Activated T-cell treated with anti-CD3 and anti-CD28 coated beads, Interleukin-2, amount 50 U/mL, for 72 hours (primary cell): ENCODE measurements at regions not wholly inside any gene's neighbourhood (a gene's known extent, or its start where the extent isn't known, plus 50 kb on each side); places are given as distances from the start of the nearest gene placed in this dataset.

Experiments used
- ATAC-seq, 2 donors: fragments of 150-1000 bp; cut with Tn5 transposase; replicated peaks in 1 of 2; 2 replicates each; pipeline ENCODE4 v1.10.0; 2021; ENCODE audit warnings: moderate library complexity in 2 of 2, mild to moderate bottlenecking in 1 of 2
- DNase-seq, 2 donors: peaks; one replicate each; pipeline ENCODE4 v3.0.0; 2021 to 2022; ENCODE audit warnings: mixed read lengths in 1 of 2
- H3K27ac Mint-ChIP-seq: one replicate; pipeline ENCODE4 v1.8.0; 2022; ENCODE audit warnings: mild to moderate bottlenecking, moderate library complexity, mixed read lengths
- H3K27me3 Mint-ChIP-seq: one replicate; pipeline ENCODE4 v1.8.0; 2022; ENCODE audit warnings: low read depth, mixed read lengths
- H3K36me3 Mint-ChIP-seq, 2 donors: one replicate each; pipeline ENCODE4 v1.8.0; 2022; ENCODE audit warnings: mixed read lengths in 2 of 2, mild to moderate bottlenecking in 1 of 2; ENCODE audit not compliant: insufficient read depth in 2 of 2
- H3K4me1 Mint-ChIP-seq: one replicate; pipeline ENCODE4 v1.8.0; 2022; ENCODE audit warnings: low read depth, mixed read lengths
- H3K4me3 Mint-ChIP-seq, 2 donors: one replicate each; pipeline ENCODE4 v1.8.0; 2022; ENCODE audit warnings: mild to moderate bottlenecking in 2 of 2, mixed read lengths in 2 of 2, moderate library complexity in 2 of 2
- H3K9me3 Mint-ChIP-seq, 2 donors: one replicate each; pipeline ENCODE4 v1.8.0; 2022; ENCODE audit warnings: mixed read lengths in 2 of 2

GRCh38 chr12:74963304-74963703, 246.3 kb downstream of the KCNC2 start:
- ATAC-seq, result no peak
- Mint-ChIP-seq H3K27me3 (no peaks in the 10 kb centered on the region), H3K27ac (no peak overlapping the region), H3K4me3 (no peak overlapping the region), H3K36me3 (peaks cover 0 to 1% of the 10 kb centered on the region in 2 donors), H3K4me1 (no peaks in the 10 kb centered on the region), H3K9me3 (peaks cover 0 to 2% of the 10 kb centered on the region in 2 donors)
- no peak for DNase-seq

DNA sequence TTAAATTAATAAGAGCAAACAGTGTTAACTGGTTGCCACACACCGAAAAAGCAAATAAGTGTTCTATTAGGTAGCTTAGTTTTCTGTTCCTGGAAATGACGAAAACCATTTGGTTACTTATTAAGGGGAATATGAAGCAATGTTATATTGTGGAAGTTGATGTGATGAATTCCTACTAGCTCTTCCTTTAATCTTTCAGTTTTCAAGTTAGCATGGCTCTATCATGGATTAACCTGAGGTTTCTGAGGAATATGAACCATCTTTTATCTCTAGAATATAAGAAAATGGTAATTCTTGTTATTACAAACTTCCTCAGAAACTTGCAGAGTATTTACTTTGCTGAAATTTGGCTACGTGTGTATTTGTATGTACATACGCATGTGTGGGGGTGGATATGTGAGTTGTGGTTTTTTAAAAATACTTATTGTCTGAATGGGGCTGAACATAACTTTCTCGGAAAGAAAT, 245.7 kb downstream of the KCNC2 start:
- DNase-seq (no peak), ATAC-seq (no peak)
- Mint-ChIP-seq H3K4me3 (no peak overlapping the region), H3K4me1 (no peaks in the 10 kb centered on the region), H3K27me3 (no peaks in the 10 kb centered on the region), H3K27ac (no peak overlapping the region), H3K36me3 (peaks cover 0 to 1% of the 10 kb centered on the region in 2 donors), H3K9me3 (peaks cover 0 to 2% of the 10 kb centered on the region in 2 donors)

GRCh38 chr12:74964390-74964789, 245.2 kb downstream of the KCNC2 start:
- H3K27me3 Mint-ChIP-seq, result no peaks in the 10 kb centered on the region
- ATAC-seq (no peak), DNase-seq (no peak)
- H3K9me3 Mint-ChIP-seq, result peaks cover 0 to 2% of the 10 kb centered on the region in 2 donors
- H3K27ac Mint-ChIP-seq, result no peak overlapping the region
- H3K4me1 Mint-ChIP-seq, result no peaks in the 10 kb centered on the region
- H3K36me3 Mint-ChIP-seq, result peaks cover 0 to 1% of the 10 kb centered on the region in 2 donors
- no peak overlapping the region for H3K4me3 Mint-ChIP-seq

- DNase-seq, result no peak
- Mint-ChIP-seq H3K27me3 (no peaks in the 10 kb centered on the region), H3K4me3 (no peak overlapping the region), H3K9me3 (peaks cover 0 to 5% of the 10 kb centered on the region in 2 donors), H3K4me1 (no peaks in the 10 kb centered on the region), H3K36me3 (peaks cover 0 to 1% of the 10 kb centered on the region in 2 donors), H3K27ac (no peak overlapping the region)
- no peak for ATAC-seq
Measured at GRCh38 chr12:74971201-74971600, 238.4 kb downstream of the KCNC2 start.

GRCh38 chr12:74977832-74978481, 231.7 kb downstream of the KCNC2 start:
- Mint-ChIP-seq H3K36me3 (no peaks in the 10 kb centered on the region), H3K27me3 (no peaks in the 10 kb centered on the region), H3K9me3 (peaks cover 0 to 1% of the 10 kb centered on the region in 2 donors), H3K27ac (no peak overlapping the region), H3K4me1 (no peaks in the 10 kb centered on the region), H3K4me3 (no peak overlapping the region)
- ATAC-seq, result no peak
- no peak for DNase-seq

DNA sequence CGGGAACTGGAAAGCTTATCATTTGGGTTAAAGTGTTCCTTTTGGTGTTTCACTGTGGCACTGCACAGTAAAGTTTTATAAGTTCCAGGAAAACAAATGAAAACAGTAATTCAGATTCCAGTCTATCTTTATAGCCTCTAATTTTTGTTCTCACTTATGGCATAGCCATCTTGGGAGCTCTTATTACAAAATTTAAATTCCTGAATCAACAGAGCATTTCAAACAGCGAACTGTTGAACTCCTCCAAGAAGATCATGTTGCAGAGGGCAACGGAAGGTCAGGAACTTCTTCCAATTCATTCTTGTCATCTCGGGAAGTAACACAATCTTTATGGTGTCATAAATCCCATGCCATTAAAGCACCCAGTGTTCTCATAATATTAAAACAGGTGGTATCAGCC, 229.1 kb downstream of the KCNC2 start:
- Mint-ChIP-seq H3K4me3 (no peak overlapping the region), H3K36me3 (no peaks in the 10 kb centered on the region), H3K9me3 (peaks cover 0 to 1% of the 10 kb centered on the region in 2 donors), H3K4me1 (no peaks in the 10 kb centered on the region), H3K27me3 (no peaks in the 10 kb centered on the region), H3K27ac (no peak overlapping the region)
- ATAC-seq (no peak), DNase-seq (no peak)

GRCh38 chr12:74981541-74981940, 228.1 kb downstream of the KCNC2 start:
- H3K27me3 Mint-ChIP-seq, result no peaks in the 10 kb centered on the region
- no peaks in the 10 kb centered on the region for H3K4me1 Mint-ChIP-seq
- H3K27ac Mint-ChIP-seq, result no peak overlapping the region
- no peaks in the 10 kb centered on the region for H3K36me3 Mint-ChIP-seq
- H3K4me3 Mint-ChIP-seq, result no peak overlapping the region
- ATAC-seq (no peak), DNase-seq (no peak)
- peaks cover 0 to 1% of the 10 kb centered on the region in 2 donors for H3K9me3 Mint-ChIP-seq

DNA sequence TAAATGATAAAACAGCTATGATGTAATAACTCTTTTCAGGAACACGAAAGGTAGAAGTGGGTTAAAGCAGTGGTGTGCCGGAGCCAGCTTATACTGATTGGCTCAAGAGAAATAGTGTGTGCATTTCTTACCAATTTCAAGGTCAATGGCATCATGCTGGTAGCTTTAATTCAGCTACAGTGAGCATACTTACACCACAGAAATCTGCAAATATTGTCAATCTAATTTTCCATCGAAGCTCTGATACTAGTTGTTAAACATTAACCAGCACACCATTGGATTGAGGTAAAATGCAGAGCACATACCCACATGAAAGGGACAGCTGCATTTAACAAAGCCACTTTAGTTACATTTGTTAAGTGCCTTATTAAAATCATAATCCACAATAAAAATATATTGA, 225.7 kb downstream of the KCNC2 start:
- no peak overlapping the region for H3K27ac Mint-ChIP-seq
- no peak for ATAC-seq
- no peaks in the 10 kb centered on the region for H3K4me1 Mint-ChIP-seq
- H3K27me3 Mint-ChIP-seq, result no peaks in the 10 kb centered on the region
- H3K4me3 Mint-ChIP-seq, result no peak overlapping the region
- H3K36me3 Mint-ChIP-seq, result no peaks in the 10 kb centered on the region
- H3K9me3 Mint-ChIP-seq, result no peaks in the 10 kb centered on the region
- DNase-seq, result no peak

DNA sequence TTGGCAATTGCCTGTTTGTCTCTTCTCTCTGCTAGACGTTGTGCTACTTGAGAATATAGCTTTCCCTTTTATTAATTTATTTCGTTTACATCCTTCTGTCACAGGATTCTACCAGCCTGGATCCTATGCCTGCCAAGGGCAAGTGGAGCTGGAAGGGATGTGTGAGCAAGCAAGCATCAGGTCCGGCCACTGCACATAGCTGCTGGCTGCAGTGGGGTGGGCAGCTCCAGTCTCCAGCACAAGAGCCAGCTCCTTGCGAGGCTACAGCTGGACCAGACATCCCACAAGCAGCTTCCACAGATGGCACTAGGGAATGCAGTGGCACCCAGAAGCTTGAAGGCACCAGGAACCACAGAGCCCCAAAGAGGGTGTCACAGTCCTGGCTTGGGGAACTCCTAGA, 225.0 kb downstream of the KCNC2 start:
- Mint-ChIP-seq H3K27ac (peak overlapping the region; percentile 58), H3K36me3 (no peaks in the 10 kb centered on the region), H3K27me3 (no peaks in the 10 kb centered on the region), H3K4me1 (no peaks in the 10 kb centered on the region), H3K4me3 (no peak overlapping the region), H3K9me3 (no peaks in the 10 kb centered on the region)
- no peak for ATAC-seq
- DNase-seq, result no peak

DNA sequence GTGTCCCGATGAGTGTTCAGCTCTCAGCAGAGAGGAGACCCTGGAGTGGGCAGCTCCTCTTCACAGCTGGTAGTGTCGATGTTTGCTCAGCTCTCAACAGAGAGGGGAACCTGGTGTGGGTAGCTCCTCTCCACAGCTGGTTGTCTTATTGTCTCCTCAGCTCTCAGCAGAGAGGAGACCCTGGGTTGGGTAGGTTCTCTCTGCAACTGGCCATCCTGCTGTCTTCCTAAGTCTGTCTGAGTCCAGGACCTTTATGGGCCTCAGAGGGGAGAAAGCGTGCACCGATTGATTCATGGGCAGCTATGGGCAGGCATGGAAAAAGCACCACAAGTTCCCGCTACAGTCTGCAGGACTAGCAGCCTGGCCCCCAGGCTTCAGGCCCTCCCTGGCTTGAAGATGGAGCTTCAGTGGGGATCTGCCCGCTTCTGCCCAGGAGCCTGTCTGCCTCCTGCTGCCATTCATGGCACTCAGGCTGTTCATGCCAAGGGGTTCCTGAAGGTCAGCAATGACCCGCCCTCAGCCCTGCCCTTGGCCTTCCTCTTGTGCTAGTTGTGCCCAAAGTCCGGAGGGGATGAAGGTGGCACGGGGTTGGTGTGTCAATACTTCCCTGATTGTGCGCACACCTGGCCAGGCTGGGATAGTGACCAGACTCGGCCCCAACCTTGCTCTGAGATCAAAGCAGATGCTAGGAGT, 224.2 kb downstream of the KCNC2 start:
- no peaks in the 10 kb centered on the region for H3K36me3 Mint-ChIP-seq
- H3K4me1 Mint-ChIP-seq, result no peaks in the 10 kb centered on the region
- H3K27me3 Mint-ChIP-seq, result no peaks in the 10 kb centered on the region
- no peaks in the 10 kb centered on the region for H3K9me3 Mint-ChIP-seq
- ATAC-seq, result no peak
- H3K4me3 Mint-ChIP-seq, result no peak overlapping the region
- DNase-seq, result no peak
- H3K27ac Mint-ChIP-seq, result no peak overlapping the region

- Mint-ChIP-seq H3K4me3 (no peak overlapping the region), H3K9me3 (no peaks in the 10 kb centered on the region), H3K36me3 (no peaks in the 10 kb centered on the region), H3K27ac (no peak overlapping the region), H3K27me3 (no peaks in the 10 kb centered on the region), H3K4me1 (no peaks in the 10 kb centered on the region)
- ATAC-seq, result no peak
- no peak for DNase-seq
Measured at GRCh38 chr12:74985986-74986319, 223.7 kb downstream of the KCNC2 start.

GRCh38 chr12:74988156-74988555, 221.5 kb downstream of the KCNC2 start:
- ATAC-seq, result no peak
- no peaks in the 10 kb centered on the region for H3K4me1 Mint-ChIP-seq
- no peaks in the 10 kb centered on the region for H3K27me3 Mint-ChIP-seq
- H3K9me3 Mint-ChIP-seq, result peaks cover 0 to 3% of the 10 kb centered on the region in 2 donors
- no peak overlapping the region for H3K4me3 Mint-ChIP-seq
- H3K27ac Mint-ChIP-seq, result no peak overlapping the region
- H3K36me3 Mint-ChIP-seq, result no peaks in the 10 kb centered on the region
- DNase-seq, result no peak
